Stimulated activated memory B cell treated with anti-CD40 and anti-IgM and Interleukin-4, amounts not matched to agents 10 μg/mL and 1 μg/mL and 100 μg/mL, for 72 hours (primary cell): ENCODE measurements at regions not wholly inside any gene's neighbourhood (a gene's known extent, or its start where the extent isn't known, plus 50 kb on each side); places are given as distances from the start of the nearest gene placed in this dataset.

Experiments used
- ATAC-seq: fragments of 150-1000 bp; cut with Tn5 transposase; 2 replicates; pipeline ENCODE4 v1.10.0; 2021
- H3K27ac Mint-ChIP-seq: one replicate; pipeline ENCODE4 v1.8.0; 2022; ENCODE audit warnings: mild to moderate bottlenecking, mixed read lengths
- H3K27me3 Mint-ChIP-seq: one replicate; pipeline ENCODE4 v1.8.0; 2022; ENCODE audit warnings: mixed read lengths
- H3K36me3 Mint-ChIP-seq: one replicate; pipeline ENCODE4 v1.8.0; 2022; ENCODE audit warnings: mixed read lengths
- H3K4me1 Mint-ChIP-seq: one replicate; pipeline ENCODE4 v1.8.0; 2022; ENCODE audit warnings: mixed read lengths
- H3K4me3 Mint-ChIP-seq: one replicate; pipeline ENCODE4 v1.8.0; 2022; ENCODE audit warnings: mild to moderate bottlenecking, moderate library complexity, mixed read lengths
- H3K9me3 Mint-ChIP-seq: one replicate; pipeline ENCODE4 v1.8.0; 2022; ENCODE audit warnings: mixed read lengths

DNA sequence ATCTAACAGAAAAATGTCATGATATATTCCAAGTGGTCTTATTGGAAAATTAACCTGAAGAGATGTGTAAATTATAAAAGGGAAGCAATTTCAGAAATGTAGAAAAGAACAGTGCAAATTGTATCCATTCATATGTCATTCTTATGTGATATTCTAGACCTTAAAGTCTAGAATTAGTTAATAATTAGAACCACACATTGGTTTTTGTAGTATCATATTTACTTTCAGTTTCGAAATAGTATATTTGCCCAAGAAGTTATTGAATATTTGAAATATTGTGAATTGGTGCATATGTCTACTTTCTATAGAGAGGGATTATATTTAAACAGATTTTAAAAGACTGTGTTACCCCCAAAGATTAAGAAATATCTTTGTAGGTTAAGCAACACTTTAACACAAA, 1348.6 kb upstream of the ACVR2A start:
- H3K4me1 Mint-ChIP-seq, result no peaks in the 10 kb centered on the region
- peaks cover 6% of the 10 kb centered on the region for H3K9me3 Mint-ChIP-seq
- H3K27ac Mint-ChIP-seq, result no peak overlapping the region
- H3K4me3 Mint-ChIP-seq, result no peak overlapping the region
- no peaks in the 10 kb centered on the region for H3K36me3 Mint-ChIP-seq
- no peaks in the 10 kb centered on the region for H3K27me3 Mint-ChIP-seq
- ATAC-seq, result no peak

DNA sequence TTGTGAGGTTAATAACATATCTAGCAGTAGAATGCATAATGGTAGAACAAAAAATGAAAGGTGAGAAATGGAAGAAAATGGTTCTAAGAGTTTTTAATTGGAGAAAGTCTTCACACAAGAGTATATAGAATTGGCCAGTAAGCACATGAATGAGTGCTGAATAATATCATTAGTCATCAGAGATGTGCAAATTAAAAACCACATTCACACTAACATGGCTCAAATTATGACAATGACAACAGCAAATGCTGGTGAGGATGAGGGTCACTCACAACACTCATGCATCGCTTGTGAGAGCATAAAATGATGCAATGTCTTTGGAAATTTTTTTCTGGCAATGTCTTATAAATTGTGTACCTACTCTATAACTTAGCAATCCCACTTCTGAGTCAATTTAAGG, 1355.4 kb upstream of the ACVR2A start:
- Mint-ChIP-seq H3K4me1 (no peaks in the 10 kb centered on the region), H3K27ac (no peak overlapping the region), H3K9me3 (no peaks in the 10 kb centered on the region), H3K27me3 (peaks cover 9% of the 10 kb centered on the region), H3K36me3 (no peaks in the 10 kb centered on the region), H3K4me3 (no peak overlapping the region)
- no peak for ATAC-seq

- no peaks in the 10 kb centered on the region for H3K27me3 Mint-ChIP-seq
- no peak overlapping the region for H3K4me3 Mint-ChIP-seq
- ATAC-seq, result no peak
- no peaks in the 10 kb centered on the region for H3K9me3 Mint-ChIP-seq
- no peaks in the 10 kb centered on the region for H3K4me1 Mint-ChIP-seq
- no peaks in the 10 kb centered on the region for H3K36me3 Mint-ChIP-seq
- H3K27ac Mint-ChIP-seq, result no peak overlapping the region
Measured at GRCh38 chr2:146481629-146482028, 1363.2 kb upstream of the ACVR2A start.

DNA sequence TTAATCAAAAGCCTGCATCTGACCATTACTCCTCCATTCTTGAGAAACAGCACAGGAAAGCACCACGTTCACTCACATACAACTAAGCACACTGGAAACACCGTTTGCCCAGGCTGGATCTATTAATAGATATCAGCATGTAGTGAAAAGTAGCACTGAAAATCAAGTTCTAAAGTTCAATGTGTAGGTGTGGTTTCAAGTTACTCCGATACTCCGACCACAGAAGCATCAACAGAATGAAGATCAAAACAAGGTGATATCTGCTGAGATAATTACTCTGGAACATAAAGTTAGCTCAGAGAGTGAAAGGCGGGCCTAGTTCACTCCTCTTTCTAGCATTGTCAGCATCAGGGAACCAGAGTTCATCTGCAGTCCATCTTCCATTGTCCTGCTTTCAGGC, 1367.4 kb upstream of the ACVR2A start:
- Mint-ChIP-seq H3K4me1 (no peaks in the 10 kb centered on the region), H3K27me3 (no peaks in the 10 kb centered on the region), H3K4me3 (no peak overlapping the region), H3K27ac (no peak overlapping the region), H3K9me3 (no peaks in the 10 kb centered on the region), H3K36me3 (no peaks in the 10 kb centered on the region)
- no peak for ATAC-seq

GRCh38 chr2:146468578-146468977, 1376.3 kb upstream of the ACVR2A start:
- Mint-ChIP-seq H3K9me3 (peaks cover 2% of the 10 kb centered on the region), H3K27me3 (no peaks in the 10 kb centered on the region), H3K27ac (no peak overlapping the region), H3K4me1 (no peaks in the 10 kb centered on the region), H3K36me3 (no peaks in the 10 kb centered on the region), H3K4me3 (no peak overlapping the region)
- ATAC-seq, result no peak

- H3K9me3 Mint-ChIP-seq, result peaks cover 5% of the 10 kb centered on the region
- no peak for ATAC-seq
- no peak overlapping the region for H3K27ac Mint-ChIP-seq
- no peaks in the 10 kb centered on the region for H3K27me3 Mint-ChIP-seq
- H3K36me3 Mint-ChIP-seq, result no peaks in the 10 kb centered on the region
- H3K4me3 Mint-ChIP-seq, result no peak overlapping the region
- H3K4me1 Mint-ChIP-seq, result no peaks in the 10 kb centered on the region
Measured at GRCh38 chr2:146467425-146467824, 1377.4 kb upstream of the ACVR2A start.

DNA sequence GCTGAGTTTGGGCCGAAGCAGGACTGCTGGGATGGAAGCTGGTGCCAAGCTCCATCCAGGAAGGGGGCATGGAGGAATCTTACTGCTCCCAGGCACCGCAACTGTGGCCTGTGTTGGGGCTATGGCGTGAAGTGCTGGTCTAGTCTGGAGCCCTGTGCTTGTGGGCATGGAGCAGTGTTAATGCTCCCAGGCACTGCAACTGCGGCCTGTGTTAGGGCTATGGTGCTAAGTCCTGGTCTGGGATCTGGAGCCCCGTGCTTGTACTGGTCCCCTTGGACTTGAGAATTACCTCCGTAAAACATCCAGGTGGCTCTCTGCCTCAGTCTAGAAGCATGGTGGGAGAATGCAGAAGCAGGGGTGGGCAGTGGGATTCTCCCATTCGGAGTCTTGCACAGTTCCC, 1379.4 kb upstream of the ACVR2A start:
- no peak for ATAC-seq
- Mint-ChIP-seq H3K36me3 (no peaks in the 10 kb centered on the region), H3K27me3 (no peaks in the 10 kb centered on the region), H3K9me3 (peaks cover 8% of the 10 kb centered on the region), H3K4me1 (no peaks in the 10 kb centered on the region), H3K27ac (no peak overlapping the region), H3K4me3 (no peak overlapping the region)

DNA sequence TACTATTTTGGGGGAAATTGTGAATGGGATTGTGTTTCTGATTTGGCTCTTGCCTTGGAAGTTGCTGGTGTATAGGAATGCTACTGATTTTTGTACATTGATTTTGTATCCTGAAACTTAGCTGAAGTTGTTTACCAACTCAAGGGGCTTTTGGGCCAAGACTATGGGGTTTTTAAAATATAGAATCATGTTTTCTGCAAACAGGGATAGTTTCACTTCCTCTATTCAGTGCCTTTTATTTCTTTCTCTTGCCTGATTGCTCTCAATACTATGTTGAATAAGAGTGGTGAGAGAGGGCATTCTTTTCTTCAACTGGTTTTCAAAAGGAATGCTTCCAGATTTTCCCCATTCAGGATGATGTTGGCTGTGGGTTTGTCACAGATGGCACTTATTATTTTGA, 1383.8 kb upstream of the ACVR2A start:
- Mint-ChIP-seq H3K27me3 (no peaks in the 10 kb centered on the region), H3K4me3 (no peak overlapping the region), H3K27ac (no peak overlapping the region), H3K36me3 (no peaks in the 10 kb centered on the region), H3K9me3 (peaks cover 15% of the 10 kb centered on the region), H3K4me1 (no peaks in the 10 kb centered on the region)
- ATAC-seq, result no peak

DNA sequence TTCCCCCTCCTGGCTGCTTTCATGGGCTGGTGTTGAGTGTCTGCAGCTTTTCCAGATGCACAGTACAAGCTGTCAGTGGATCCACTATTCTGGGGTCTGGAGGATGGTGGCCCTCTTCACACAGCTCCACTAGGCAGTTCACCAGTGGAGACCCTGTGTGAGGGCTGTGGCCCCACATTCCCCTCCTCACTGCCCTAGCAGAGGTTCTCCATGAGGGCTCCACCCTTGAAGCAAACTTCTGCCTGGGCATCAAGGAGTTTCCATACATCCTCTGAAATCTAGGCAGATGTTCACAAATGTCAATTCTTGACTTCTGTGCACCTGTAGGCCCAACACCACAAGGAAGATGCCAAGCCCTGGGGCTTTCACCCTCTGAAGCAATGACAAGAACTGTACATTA, 1386.2 kb upstream of the ACVR2A start:
- Mint-ChIP-seq H3K27ac (no peak overlapping the region), H3K27me3 (no peaks in the 10 kb centered on the region), H3K36me3 (no peaks in the 10 kb centered on the region)

DNA sequence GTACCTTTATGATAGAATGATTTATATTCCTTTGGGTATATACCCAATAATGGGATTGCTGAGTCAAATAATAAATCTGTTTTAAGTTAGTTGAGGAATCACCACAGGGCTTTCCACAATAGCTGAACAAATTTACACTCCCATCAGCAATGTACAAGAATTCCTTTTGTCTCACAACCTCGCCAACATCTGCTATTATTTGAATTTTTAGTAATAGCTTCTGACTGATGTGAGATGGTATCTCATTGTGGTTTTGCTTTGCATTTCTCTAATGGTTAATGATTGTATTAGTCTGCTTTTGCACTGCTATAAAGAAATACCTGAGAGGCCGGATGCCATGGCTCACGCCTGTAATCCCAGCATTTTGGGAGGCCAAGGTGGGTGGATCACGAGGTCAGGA, 1387.6 kb upstream of the ACVR2A start:
- no peaks in the 10 kb centered on the region for H3K36me3 Mint-ChIP-seq
- ATAC-seq, result no peak
- H3K27me3 Mint-ChIP-seq, result no peaks in the 10 kb centered on the region
- peaks cover 13% of the 10 kb centered on the region for H3K9me3 Mint-ChIP-seq
- no peak overlapping the region for H3K27ac Mint-ChIP-seq
- no peak overlapping the region for H3K4me3 Mint-ChIP-seq
- H3K4me1 Mint-ChIP-seq, result no peaks in the 10 kb centered on the region

More for the DNA sequence above, 1386.2 kb upstream of the ACVR2A start:
- Mint-ChIP-seq H3K4me1 (no peaks in the 10 kb centered on the region), H3K9me3 (peaks cover 15% of the 10 kb centered on the region), H3K4me3 (no peak overlapping the region)
- no peak for ATAC-seq

DNA sequence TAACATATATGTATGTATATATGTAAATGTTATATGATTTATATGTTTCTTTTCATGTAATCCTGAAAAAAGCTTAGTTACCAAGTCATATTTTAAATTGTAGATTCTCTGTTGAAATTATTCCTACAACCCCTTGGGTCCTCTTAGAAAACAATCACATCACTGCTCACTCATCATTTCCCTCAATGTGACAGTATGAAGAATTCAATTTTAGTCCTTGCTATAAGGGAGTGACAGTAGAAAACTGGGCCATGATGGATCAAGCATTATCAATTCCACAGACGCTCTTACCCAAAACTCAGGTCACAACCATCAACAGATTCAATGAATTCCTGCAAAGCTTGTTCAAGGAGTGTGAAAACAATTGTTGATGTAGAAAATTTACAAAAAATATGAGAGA, 1389.5 kb upstream of the ACVR2A start:
- no peak for ATAC-seq
- H3K4me1 Mint-ChIP-seq, result no peaks in the 10 kb centered on the region
- H3K9me3 Mint-ChIP-seq, result peaks cover 9% of the 10 kb centered on the region
- H3K27me3 Mint-ChIP-seq, result no peaks in the 10 kb centered on the region
- H3K27ac Mint-ChIP-seq, result no peak overlapping the region
- H3K36me3 Mint-ChIP-seq, result no peaks in the 10 kb centered on the region
- no peak overlapping the region for H3K4me3 Mint-ChIP-seq

GRCh38 chr2:146451972-146452371, 1392.9 kb upstream of the ACVR2A start:
- ATAC-seq, result no peak
- Mint-ChIP-seq H3K4me3 (no peak overlapping the region), H3K4me1 (no peaks in the 10 kb centered on the region), H3K27ac (no peak overlapping the region), H3K27me3 (no peaks in the 10 kb centered on the region), H3K9me3 (no peaks in the 10 kb centered on the region), H3K36me3 (no peaks in the 10 kb centered on the region)

- Mint-ChIP-seq H3K4me1 (no peaks in the 10 kb centered on the region), H3K27ac (no peak overlapping the region), H3K4me3 (no peak overlapping the region), H3K36me3 (no peaks in the 10 kb centered on the region), H3K9me3 (no peaks in the 10 kb centered on the region), H3K27me3 (no peaks in the 10 kb centered on the region)
- ATAC-seq, result no peak
Measured at GRCh38 chr2:146450131-146450530, 1394.7 kb upstream of the ACVR2A start.

GRCh38 chr2:146444987-146445386, 1399.8 kb upstream of the ACVR2A start:
- no peaks in the 10 kb centered on the region for H3K27me3 Mint-ChIP-seq
- ATAC-seq, result no peak
- no peaks in the 10 kb centered on the region for H3K9me3 Mint-ChIP-seq

GRCh38 chr2:146444085-146444484, 1400.7 kb upstream of the ACVR2A start:
- no peak for ATAC-seq
- no peaks in the 10 kb centered on the region for H3K4me1 Mint-ChIP-seq
- H3K9me3 Mint-ChIP-seq, result no peaks in the 10 kb centered on the region
- no peak overlapping the region for H3K4me3 Mint-ChIP-seq
- H3K36me3 Mint-ChIP-seq, result no peaks in the 10 kb centered on the region
- no peaks in the 10 kb centered on the region for H3K27me3 Mint-ChIP-seq
- no peak overlapping the region for H3K27ac Mint-ChIP-seq

More at GRCh38 chr2:146444987-146445386, 1399.8 kb upstream of the ACVR2A start:
- Mint-ChIP-seq H3K4me1 (no peaks in the 10 kb centered on the region), H3K4me3 (no peak overlapping the region), H3K36me3 (no peaks in the 10 kb centered on the region), H3K27ac (no peak overlapping the region)

DNA sequence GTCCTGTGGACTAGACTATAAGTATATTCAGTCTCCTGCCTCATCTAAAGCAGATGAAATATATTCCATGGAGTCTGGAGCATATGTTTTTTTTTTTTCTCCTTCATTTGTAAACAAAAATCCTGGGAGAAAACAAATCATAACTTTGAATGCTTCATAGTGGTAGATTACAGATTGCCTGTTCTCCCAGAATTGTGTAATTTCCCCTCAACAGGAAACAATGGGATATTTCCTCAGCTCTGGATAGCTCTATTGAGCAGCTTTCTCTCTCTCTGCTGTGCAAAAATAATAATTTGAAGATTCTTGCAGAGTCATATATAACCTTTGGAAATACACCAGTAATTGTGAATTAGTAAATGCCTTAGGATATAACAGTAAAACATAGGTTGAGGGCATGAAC, 1406.6 kb upstream of the ACVR2A start:
- Mint-ChIP-seq H3K27ac (no peak overlapping the region), H3K27me3 (no peaks in the 10 kb centered on the region), H3K36me3 (no peaks in the 10 kb centered on the region)

DNA sequence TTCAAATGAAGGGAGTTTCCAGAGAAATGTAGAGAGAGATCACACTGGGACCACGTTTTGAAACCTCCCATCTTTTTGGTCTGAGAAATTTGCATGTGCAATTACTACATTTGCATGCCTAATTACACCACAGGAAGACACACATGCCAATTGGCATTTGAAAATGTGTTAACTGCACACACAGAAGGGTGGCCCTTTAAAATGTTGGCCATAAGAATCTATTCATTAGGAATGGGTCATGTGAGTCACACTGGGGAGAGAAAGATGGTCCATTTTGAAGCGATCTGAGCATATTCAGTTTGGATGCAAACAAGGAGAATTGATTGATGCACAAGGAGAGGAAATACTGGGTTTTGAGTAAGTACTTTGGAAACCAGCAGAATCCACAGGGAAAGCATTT, 1407.1 kb upstream of the ACVR2A start:
- no peak overlapping the region for H3K27ac Mint-ChIP-seq
- no peaks in the 10 kb centered on the region for H3K27me3 Mint-ChIP-seq
- H3K4me3 Mint-ChIP-seq, result no peak overlapping the region
- H3K9me3 Mint-ChIP-seq, result no peaks in the 10 kb centered on the region
- no peak for ATAC-seq
- H3K36me3 Mint-ChIP-seq, result no peaks in the 10 kb centered on the region
- H3K4me1 Mint-ChIP-seq, result no peaks in the 10 kb centered on the region

More for the DNA sequence above, 1406.6 kb upstream of the ACVR2A start:
- Mint-ChIP-seq H3K4me1 (no peaks in the 10 kb centered on the region), H3K4me3 (no peak overlapping the region), H3K9me3 (no peaks in the 10 kb centered on the region)
- ATAC-seq, result no peak
